ENCODE measurements at regions not wholly inside any gene's neighbourhood (a gene's known extent, or its start where the extent isn't known, plus 50 kb on each side); places are given as distances from the start of the nearest gene placed in this dataset.

GRCh38 chr6:81570681-81571080 is 181.8 kb downstream of the TENT5A start:
- no peaks in the 10 kb centered on the region for H3K9me3 Mint-ChIP-seq (ENCODE audit: low read depth)
- TF ChIP-seq CTCF (IDR thresholded peaks at IDR 0.05; ENCODE audit: unreplicated experiment): no peak
- H3K4me1 Mint-ChIP-seq (ENCODE audit: low read depth): no peaks in the 10 kb centered on the region
- no peaks in the 10 kb centered on the region for H3K27me3 Mint-ChIP-seq
- no peaks in the 10 kb centered on the region for H3K36me3 Mint-ChIP-seq (ENCODE audit: insufficient read depth)
- no peak overlapping the region for H3K4me3 Mint-ChIP-seq (ENCODE audit: low read depth)
- no peak for DNase-seq (ENCODE audit: low spot score, unreplicated experiment)
- H3K27ac Mint-ChIP-seq: no peak overlapping the region

GRCh38 chr6:81568973-81569372 is 183.5 kb downstream of the TENT5A start:
- H3K27ac Mint-ChIP-seq: no peak overlapping the region
- no peak for TF ChIP-seq CTCF (IDR thresholded peaks at IDR 0.05; ENCODE audit: unreplicated experiment)
- DNase-seq (ENCODE audit: low spot score, unreplicated experiment): no peak

DNA sequence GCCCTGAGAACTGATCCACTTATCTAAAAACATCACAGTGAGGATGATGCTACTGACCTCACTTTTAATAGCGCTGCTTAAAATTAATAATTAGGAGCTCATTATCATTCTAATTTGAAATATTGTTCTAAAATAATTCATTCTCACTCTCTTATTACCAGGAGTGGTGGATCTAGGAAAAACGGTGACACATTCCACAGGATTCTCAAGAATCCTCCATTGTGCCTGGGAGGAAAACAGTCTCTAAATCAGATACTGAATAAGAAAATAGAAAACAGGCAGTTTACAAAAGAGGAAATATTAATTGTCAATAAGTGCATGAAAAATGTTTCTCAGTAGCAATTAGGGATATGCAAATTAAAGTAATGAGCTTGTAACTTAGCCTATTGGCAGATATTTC is 187.4 kb downstream of the TENT5A start:
- H3K4me3 Mint-ChIP-seq (ENCODE audit: low read depth): no peak overlapping the region
- no peaks in the 10 kb centered on the region for H3K9me3 Mint-ChIP-seq (ENCODE audit: low read depth)
- no peaks in the 10 kb centered on the region for H3K36me3 Mint-ChIP-seq (ENCODE audit: insufficient read depth)
- TF ChIP-seq CTCF (IDR thresholded peaks at IDR 0.05; ENCODE audit: unreplicated experiment): no peak
- no peaks in the 10 kb centered on the region for H3K27me3 Mint-ChIP-seq
- peaks cover 25% of the 10 kb centered on the region for H3K4me1 Mint-ChIP-seq (ENCODE audit: low read depth)
- DNase-seq (ENCODE audit: low spot score, unreplicated experiment): no peak
- H3K27ac Mint-ChIP-seq: no peak overlapping the region

More at GRCh38 chr6:81568973-81569372, 183.5 kb downstream of the TENT5A start:
- Mint-ChIP-seq H3K4me3 (ENCODE audit: low read depth) (no peak overlapping the region), H3K36me3 (ENCODE audit: insufficient read depth) (no peaks in the 10 kb centered on the region), H3K9me3 (ENCODE audit: low read depth) (no peaks in the 10 kb centered on the region), H3K4me1 (ENCODE audit: low read depth) (peaks cover 2% of the 10 kb centered on the region), H3K27me3 (no peaks in the 10 kb centered on the region)

- DNase-seq (ENCODE audit: low spot score, unreplicated experiment): no peak
- Mint-ChIP-seq H3K4me3 (ENCODE audit: low read depth) (no peak overlapping the region), H3K4me1 (ENCODE audit: low read depth) (peaks cover 25% of the 10 kb centered on the region), H3K27ac (no peak overlapping the region), H3K36me3 (ENCODE audit: insufficient read depth) (no peaks in the 10 kb centered on the region), H3K9me3 (ENCODE audit: low read depth) (no peaks in the 10 kb centered on the region), H3K27me3 (no peaks in the 10 kb centered on the region)
- no peak for TF ChIP-seq CTCF (IDR thresholded peaks at IDR 0.05; ENCODE audit: unreplicated experiment)
Observed at GRCh38 chr6:81564470-81565068, 187.9 kb downstream of the TENT5A start.

- Mint-ChIP-seq H3K4me3 (ENCODE audit: low read depth) (peak overlapping the region; percentile 30), H3K27ac (peak overlapping the region; percentile 55)
Observed at GRCh38 chr6:81562169-81562568, 190.3 kb downstream of the TENT5A start.

More at GRCh38 chr6:81562169-81562568, 190.3 kb downstream of the TENT5A start:
- H3K36me3 Mint-ChIP-seq (ENCODE audit: insufficient read depth): no peaks in the 10 kb centered on the region
- no peaks in the 10 kb centered on the region for H3K9me3 Mint-ChIP-seq (ENCODE audit: low read depth)
- no peaks in the 10 kb centered on the region for H3K27me3 Mint-ChIP-seq
- TF ChIP-seq CTCF (IDR thresholded peaks at IDR 0.05; ENCODE audit: unreplicated experiment): no peak
- DNase-seq (ENCODE audit: low spot score, unreplicated experiment): no peak
- peaks cover 25% of the 10 kb centered on the region for H3K4me1 Mint-ChIP-seq (ENCODE audit: low read depth)
